ENCODE measurements at regions not wholly inside any gene's neighbourhood (a gene's known extent, or its start where the extent isn't known, plus 50 kb on each side); places are given as distances from the start of the nearest gene placed in this dataset.
A peak's percentile ranks its signal among the peaks of the same experiment; 100 is the strongest.

GRCh38 chr10:78687626-78688025 lies 381.1 kb upstream of the ZMIZ1 start:
- DNase-seq (ENCODE audit: low spot score), result no peak
- Histone ChIP-seq H3K27ac (no peak overlapping the region), H3K4me3 (no peak overlapping the region)
- no peak for TF ChIP-seq CTCF (IDR thresholded peaks at IDR 0.05)

DNA sequence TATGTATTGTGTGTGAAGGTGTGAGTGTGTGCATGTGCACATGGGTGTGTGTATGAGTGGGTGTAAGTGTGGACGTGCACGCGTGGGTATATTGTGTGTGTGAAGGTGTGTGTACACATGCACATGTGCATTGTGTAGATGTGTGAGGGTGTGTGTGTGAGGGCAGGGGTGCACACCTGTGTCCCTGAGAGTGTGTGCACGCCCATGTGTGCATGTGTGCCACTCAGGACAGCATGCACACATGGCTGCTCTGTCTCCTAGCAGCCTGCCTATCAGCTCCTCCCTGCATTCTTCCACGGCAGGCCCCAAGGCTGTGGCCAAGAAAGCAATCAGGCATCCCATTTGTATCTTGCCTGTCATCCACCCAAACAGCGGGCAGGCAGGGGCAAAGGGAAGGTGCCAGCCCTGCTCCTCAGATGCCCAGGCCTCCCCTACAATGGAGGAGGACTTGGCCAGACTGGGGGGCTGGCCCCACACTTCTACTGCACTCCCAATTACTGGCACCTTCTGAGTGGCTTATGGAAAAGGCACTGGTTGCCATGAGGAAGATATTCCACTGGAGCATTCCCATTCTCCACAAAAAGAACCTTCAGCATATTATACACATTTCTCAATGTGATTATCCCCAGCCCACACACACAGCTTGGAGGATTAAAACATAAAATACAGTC lies 380.4 kb upstream of the ZMIZ1 start:
- Histone ChIP-seq H3K4me3 (peak overlapping the region; percentile 38), H3K27ac (peak overlapping the region; percentile 75 to 79)
- DNase-seq (ENCODE audit: low spot score), result no peak
- no peak for TF ChIP-seq CTCF (IDR thresholded peaks at IDR 0.05)

DNA sequence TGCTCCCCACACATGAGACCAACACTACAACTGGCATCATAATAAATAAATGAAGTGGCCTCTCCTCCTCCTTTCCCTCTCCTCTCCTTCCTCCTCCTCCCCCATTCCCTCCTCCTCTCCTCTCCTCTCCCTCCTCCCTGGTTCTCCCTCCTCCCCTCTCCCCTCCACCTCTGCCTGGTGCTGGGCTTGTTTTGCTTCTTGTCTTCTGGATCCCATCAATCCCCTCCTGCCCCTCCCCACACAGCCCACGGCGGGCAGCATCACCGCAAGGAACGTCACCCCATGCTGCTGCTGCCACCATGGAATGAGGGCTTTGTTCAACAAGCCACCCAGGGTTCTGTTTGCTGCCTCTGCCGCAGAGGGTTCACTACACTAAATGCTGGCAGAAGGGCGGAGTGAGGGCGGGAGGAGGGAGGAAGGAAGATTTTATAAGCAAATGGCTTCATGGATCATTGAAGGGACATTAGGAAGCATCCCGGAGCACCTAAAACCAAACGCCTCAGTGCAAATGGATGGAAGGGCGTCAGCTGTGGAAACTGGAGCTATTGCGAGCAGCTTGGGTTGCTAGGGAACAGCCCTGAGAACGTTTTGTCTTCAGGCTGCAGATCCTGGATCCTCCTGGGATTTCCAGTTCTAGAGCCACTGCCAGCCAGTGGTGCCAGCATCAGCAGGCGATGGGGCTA lies 379.7 kb upstream of the ZMIZ1 start:
- DNase-seq (ENCODE audit: low spot score), result peak; percentile 91
- Histone ChIP-seq H3K4me3 (peak overlapping the region; percentile 38), H3K27ac (peak overlapping the region; percentile 75 to 79)
- no peak for TF ChIP-seq CTCF (IDR thresholded peaks at IDR 0.05)

DNA sequence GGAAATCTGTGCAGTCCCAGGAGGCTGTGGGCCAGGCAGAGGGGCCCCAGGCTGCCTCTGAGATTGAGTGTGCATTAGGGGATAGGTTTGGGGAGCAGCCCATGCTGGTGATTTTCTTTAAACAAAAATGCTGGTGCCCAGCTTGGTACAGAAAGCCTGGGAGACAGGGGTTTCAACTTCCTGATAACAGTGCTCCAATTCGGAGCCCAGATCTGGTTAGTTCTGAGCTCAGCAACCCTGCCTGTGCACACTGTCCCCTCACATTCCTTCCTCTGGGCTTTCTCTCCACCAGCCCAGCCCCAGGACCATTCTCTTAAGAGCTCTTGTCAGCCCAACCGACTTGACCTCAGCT lies 379.2 kb upstream of the ZMIZ1 start:
- Histone ChIP-seq H3K27ac (peak overlapping the region; percentile 64 to 75), H3K4me3 (no peak overlapping the region)
- TF ChIP-seq CTCF (IDR thresholded peaks at IDR 0.05), result no peak
- DNase-seq (ENCODE audit: low spot score), result no peak

DNA sequence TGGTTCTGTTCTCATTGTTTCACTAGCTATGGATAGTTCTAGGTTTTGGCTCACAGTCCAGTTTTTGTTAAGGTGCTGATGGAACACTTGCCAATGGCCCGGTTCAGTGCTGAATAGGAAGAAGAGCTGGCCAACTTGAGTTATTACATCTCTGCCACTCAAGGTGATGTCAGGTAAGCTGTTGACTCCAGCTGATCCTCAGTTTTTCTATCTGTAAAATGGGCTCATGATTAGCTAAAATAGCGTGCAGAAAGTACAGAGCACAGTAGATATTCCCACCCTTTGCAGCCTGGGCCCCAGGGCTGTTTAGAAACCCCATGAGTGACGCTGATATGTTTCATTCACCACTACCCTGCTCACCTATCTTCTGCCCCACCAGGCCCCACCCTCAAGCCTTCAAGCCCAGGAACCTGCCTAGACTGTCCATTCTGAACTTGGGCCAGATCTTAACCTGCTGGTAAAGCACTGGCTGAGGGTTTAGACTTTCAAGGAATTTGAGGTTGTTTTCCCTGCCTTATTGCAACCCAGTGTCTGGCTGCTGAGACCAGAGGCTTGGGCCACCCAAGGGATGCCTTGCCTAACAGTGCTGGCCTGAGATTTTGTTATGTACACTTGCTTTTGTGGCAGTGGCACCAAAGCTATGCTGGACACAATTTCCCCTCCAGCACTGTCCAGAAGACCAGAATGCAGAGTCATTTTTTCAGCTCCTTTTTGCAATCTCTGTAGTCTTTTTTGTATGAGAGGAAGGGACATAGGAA lies 378.2 kb upstream of the ZMIZ1 start:
- Histone ChIP-seq H3K27ac (peak overlapping the region; percentile 49 to 75), H3K4me3 (no peak overlapping the region)
- no peak for DNase-seq (ENCODE audit: low spot score)
- no peak for TF ChIP-seq CTCF (IDR thresholded peaks at IDR 0.05)

DNA sequence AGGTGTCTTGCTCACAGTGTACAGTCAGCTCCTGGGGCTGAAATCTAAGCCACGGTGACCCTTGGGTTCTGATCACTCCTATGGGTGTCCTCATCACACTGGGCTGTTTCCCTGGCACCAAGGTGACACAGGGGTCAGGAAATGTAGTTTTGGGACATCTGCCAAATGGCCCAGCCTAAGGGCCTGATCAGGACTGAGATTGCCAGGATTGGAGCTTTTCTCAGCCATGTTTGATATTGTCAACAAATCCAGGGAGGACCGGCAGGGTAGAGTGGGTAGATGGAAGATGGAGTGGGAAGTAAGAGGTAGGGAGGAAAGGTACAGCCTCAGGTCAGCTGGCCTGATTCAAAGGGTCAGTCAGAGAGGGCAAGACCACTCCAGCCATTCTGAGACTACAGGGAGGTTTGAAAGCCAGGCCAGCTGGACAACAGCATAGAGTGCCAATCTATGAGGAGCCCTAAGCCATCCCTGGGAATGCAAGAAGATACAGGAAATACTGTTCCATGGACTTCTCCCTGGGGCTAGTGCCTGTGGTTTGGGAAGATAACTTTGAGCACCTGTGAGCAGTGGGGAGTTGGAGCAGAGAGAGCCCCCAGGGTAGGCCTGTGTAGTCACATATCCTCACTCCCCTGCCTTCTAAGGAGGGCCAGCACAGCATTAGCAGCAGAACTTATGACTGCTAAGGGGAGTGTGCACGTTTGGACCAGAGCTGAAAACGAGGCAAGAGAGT lies 377.3 kb upstream of the ZMIZ1 start:
- Histone ChIP-seq H3K4me3 (no peak overlapping the region), H3K27ac (no peak overlapping the region)
- no peak for TF ChIP-seq CTCF (IDR thresholded peaks at IDR 0.05)
- no peak for DNase-seq (ENCODE audit: low spot score)

Measured in coronary artery (tissue), 2 donors.